Adrenal gland (tissue), 9 donors: ENCODE measurements at regions not wholly inside any gene's neighbourhood (a gene's known extent, or its start where the extent isn't known, plus 50 kb on each side); places are given as distances from the start of the nearest gene placed in this dataset.

Experiments used
- DNase-seq, 7 donors: peaks; one replicate each; pipeline ENCODE4 v3.0.0-alpha.2; 2019 to 2020
- H3K27ac ChIP-seq, 5 donors: fragments of 200-600 bp; sonication (generic) in 4 of 5; 1 replicate in 3 of 5; 2 replicates in 2 of 5; pipeline versions ENCODE4 v1.5.1 to v1.8.0; 2016 to 2020; ENCODE audit warnings: mild to moderate bottlenecking in 1 of 5
- H3K27me3 ChIP-seq: fragments of 200-600 bp; 2 replicates; pipeline ENCODE4 v1.8.0; 2021
- H3K36me3 ChIP-seq, 2 donors: fragments of 200-600 bp; replicated peaks in 1 of 2; 1 replicate in 1 of 2; 2 replicates in 1 of 2; pipeline versions ENCODE4 v1.5.1 to v1.8.0; 2018 to 2022
- H3K4me1 ChIP-seq, 2 donors: fragments of 200-600 bp; replicated peaks in 1 of 2; 1 replicate in 1 of 2; 2 replicates in 1 of 2; pipeline versions ENCODE4 v1.5.1 to v1.8.0; 2018 to 2021
- H3K4me3 ChIP-seq, 4 donors: fragments of 200-600 bp; sonication (generic) in 3 of 4; one replicate each; pipeline ENCODE4 v1.5.1; 2016 to 2018
- H3K9me3 ChIP-seq, 3 donors: fragments of 200-600 bp; sonication (generic) in 1 of 3; replicated peaks in 1 of 3; 1 replicate in 2 of 3; 2 replicates in 1 of 3; pipeline versions ENCODE4 v1.5.1 to v1.8.0; 2016 to 2021
- CTCF ChIP-seq, 6 experiments: fragments of 450-650 bp in 4 of 6; fragments of 200-600 bp in 2 of 6; sonication (generic) in 1 of 6; IDR thresholded peaks; 1 replicate in 5 of 6; 2 replicates in 1 of 6; pipeline versions ENCODE4 v1.5.1 to v1.8.0; 2016 to 2021; ENCODE audit warnings: antibody characterized with exemption in 6 of 6, mild to moderate bottlenecking in 2 of 6, moderate library complexity in 1 of 6
- POLR2A ChIP-seq, 2 donors: fragments of 450-650 bp; IDR thresholded peaks; one replicate each; pipeline ENCODE4 v1.6.1; 2017; ENCODE audit warnings: antibody characterized with exemption in 2 of 2, mild to moderate bottlenecking in 2 of 2, moderate library complexity in 1 of 2
- WGBS, 4 donors: extraction: QIAGEN DNeasy Blood & Tissue Kit in 2 of 4; methylation state at CpG; one replicate each; pipeline versions ENCODE4 v1.1.5 to v1.1.7; 2013 to 2017; 5-methylcytosine and 5-hydroxymethylcytosine counted together
- intact Hi-C, 2 donors: fragments of 100-400 bp; cut with DNase I; formaldehyde crosslinking; loops; one replicate each; pipeline versions ENCODE4 v1.14.1 to v1.15.0; 2022 to 2023
- donor health status: healthy with polysubstance abuse.
- donor health status: Bipolar disorder and iron deficiency.
- donor health status: DM: yes; HTN: yes; CAD: no.
- donor health status: DM: no; HTN: no; CAD: no.
- donor health status: DM: no; HTN: no; CAD: no.

DNA sequence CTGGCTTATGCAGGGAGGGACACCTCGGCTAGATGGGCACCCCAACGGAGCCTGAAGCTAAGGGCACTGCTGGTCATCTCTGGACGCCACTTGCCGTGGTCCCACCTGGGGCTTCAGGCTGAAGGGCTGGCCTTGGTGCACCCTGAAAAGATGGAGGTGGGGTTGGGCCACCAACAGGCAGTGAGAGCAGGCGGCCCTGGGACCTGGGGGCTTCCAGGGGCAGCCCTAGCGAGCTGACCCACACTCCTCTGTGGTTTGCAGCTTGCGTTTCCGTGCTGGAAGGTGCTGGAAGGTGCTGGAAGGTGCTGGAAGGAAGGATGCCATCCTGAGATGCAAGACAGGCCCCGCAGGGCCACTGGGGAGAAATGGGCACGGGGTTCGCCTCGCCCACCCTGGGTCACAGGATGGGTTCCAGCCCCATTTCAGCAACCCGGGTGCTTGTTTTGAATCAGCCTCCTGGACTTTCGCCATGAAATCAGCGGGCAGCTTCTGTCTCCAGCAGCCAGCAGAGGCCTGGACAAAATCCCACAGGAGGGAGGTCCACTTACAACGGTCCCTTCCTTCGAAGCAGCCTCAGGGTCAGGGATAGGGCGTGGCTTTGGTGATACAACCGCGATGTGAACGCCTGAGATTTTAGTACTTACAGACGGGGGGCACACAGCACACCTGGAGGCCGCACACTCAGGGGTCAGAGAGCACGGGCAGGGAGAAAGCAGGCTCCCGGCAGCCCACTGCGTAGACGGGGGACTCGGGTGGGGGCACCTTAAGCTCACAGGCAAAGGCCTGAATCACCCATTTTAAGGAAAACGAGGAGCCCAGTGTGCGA is 303.1 kb upstream of the IRX4 start:
- Histone ChIP-seq H3K9me3 (no peaks in the 10 kb centered on the region), H3K4me3 (no peak overlapping the region), H3K36me3 (no peaks in the 10 kb centered on the region), H3K27me3 (no peaks in the 10 kb centered on the region), H3K27ac (no peak overlapping the region), H3K4me1 (no peaks in the 10 kb centered on the region)
- 77 to 91% (median 80%) methylated on average over 11 to 30 of the region's 30 CpGs for WGBS, 4 donors
- intact Hi-C loops = no loop called here
- DNase-seq = peak in 2 of 7 donors; percentile 8 to 35
- TF ChIP-seq CTCF (IDR thresholded peaks at IDR 0.05) (no peak), POLR2A (IDR thresholded peaks at IDR 0.05) (no peak)

DNA sequence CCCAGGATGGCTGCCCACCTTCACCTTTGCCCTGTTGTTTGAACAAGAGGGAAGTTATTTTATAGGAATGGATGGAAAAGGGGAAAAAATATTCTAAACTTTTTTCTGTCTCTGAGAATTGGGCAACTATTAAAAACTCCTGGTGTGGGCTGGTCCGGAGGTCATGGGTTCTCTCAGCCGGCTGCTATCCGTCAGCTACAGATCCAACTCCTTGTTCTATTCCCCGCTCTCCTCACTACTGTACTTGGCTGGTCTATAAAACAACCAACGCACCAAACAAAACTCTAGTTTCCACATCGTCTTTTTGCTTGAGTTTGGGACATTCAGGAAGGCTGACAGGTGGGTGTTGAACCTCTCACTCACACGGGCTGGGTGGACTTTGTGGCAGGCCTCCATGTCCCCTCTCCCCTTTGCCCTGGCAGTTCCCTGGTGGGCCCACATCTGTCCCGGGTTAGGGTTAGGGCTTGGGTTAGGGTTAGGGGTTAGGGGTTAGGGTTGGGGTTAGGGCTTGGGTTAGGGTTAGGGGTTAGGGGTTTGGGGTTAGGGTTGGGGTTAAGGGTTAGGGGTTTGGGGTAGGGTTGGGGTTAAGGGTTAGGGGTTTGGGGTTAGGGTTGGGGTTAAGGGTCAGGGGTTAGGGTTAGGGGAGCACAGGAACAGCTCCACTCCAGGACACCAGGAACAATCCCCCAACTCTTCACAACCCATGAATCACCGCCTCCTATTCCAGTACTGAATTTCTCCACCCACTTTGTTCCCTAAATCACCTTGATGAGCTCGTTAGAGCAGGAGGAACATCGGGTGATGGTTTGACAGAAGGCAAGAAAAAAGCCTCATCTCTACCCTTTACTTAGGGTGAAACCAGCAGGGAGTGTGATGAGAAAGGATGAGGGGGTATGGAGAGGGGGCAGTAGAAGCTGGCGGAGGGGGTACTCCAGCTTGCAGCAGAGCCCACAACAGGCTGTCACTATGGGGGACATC is 302.1 kb upstream of the IRX4 start:
- intact Hi-C loops = no loop called here
- Histone ChIP-seq H3K27me3 (no peaks in the 10 kb centered on the region), H3K27ac (peak overlapping the region in 1 of 5 donors; percentile 67), H3K9me3 (no peaks in the 10 kb centered on the region), H3K36me3 (no peaks in the 10 kb centered on the region), H3K4me1 (no peaks in the 10 kb centered on the region), H3K4me3 (no peak overlapping the region)
- WGBS, 4 donors = 71 to 82% (median 76%) methylated on average over 12 of the region's 12 CpGs
- TF ChIP-seq POLR2A (IDR thresholded peaks at IDR 0.05) (no peak), CTCF (IDR thresholded peaks at IDR 0.05) (no peak)
- DNase-seq = peak in 1 of 7 donors; percentile 10

GRCh38 chr5:2184026-2184366 is 301.3 kb upstream of the IRX4 start:
- intact Hi-C loops = no loop called here
- Histone ChIP-seq H3K36me3 (no peaks in the 10 kb centered on the region), H3K27ac (peak overlapping the region in 1 of 5 donors; percentile 67), H3K27me3 (no peaks in the 10 kb centered on the region), H3K9me3 (no peaks in the 10 kb centered on the region), H3K4me3 (no peak overlapping the region), H3K4me1 (no peaks in the 10 kb centered on the region)
- TF ChIP-seq CTCF (IDR thresholded peaks at IDR 0.05) (no peak), POLR2A (IDR thresholded peaks at IDR 0.05) (no peak)
- 53 to 63% (median 57%) methylated on average over 5 of the region's 5 CpGs for WGBS, 4 donors
- peak in 3 of 7 donors; percentile 27 to 60 (median 41) for DNase-seq
